Lower lobe of right lung (tissue), 2 donors: ENCODE measurements at regions not wholly inside any gene's neighbourhood (a gene's known extent, or its start where the extent isn't known, plus 50 kb on each side); places are given as distances from the start of the nearest gene placed in this dataset.

ENCODE experiments used
- ATAC-seq, 2 donors: fragments of 200-7000 bp; cut with Tn5 transposase; one replicate each; pipeline ENCODE4 v1.9.1; 2020 to 2022; ENCODE audit warnings: mild to moderate bottlenecking in 2 of 2, moderate library complexity in 2 of 2
- DNase-seq: peaks from one replicate; pipeline ENCODE4 v3.0.0-alpha.2; 2020
- H3K27ac ChIP-seq: fragments of 200-600 bp; one replicate; pipeline ENCODE4 v1.8.0; 2022
- H3K27me3 ChIP-seq: fragments of 200-600 bp; one replicate; pipeline ENCODE4 v1.8.0; 2022; ENCODE audit warnings: low read depth
- H3K36me3 ChIP-seq: fragments of 200-600 bp; one replicate; pipeline ENCODE4 v1.8.0; 2022; ENCODE audit warnings: mild to moderate bottlenecking
- H3K4me1 ChIP-seq: fragments of 200-600 bp; one replicate; pipeline ENCODE4 v1.8.0; 2022
- H3K4me3 ChIP-seq: fragments of 200-600 bp; one replicate; pipeline ENCODE4 v1.8.0; 2022; ENCODE audit warnings: mild to moderate bottlenecking
- H3K9me3 ChIP-seq: fragments of 200-600 bp; one replicate; pipeline ENCODE4 v1.8.0; 2022
- intact Hi-C: fragments of 100-400 bp; cut with DNase I; formaldehyde crosslinking; loops from one replicate; pipeline ENCODE4 v1.11.0; 2022
- TF ChIP-seq, protein P1 (sequence below): fragments of 200-600 bp; IDR thresholded peaks from one replicate; pipeline ENCODE4 v1.8.0; 2022; ENCODE audit warnings: antibody characterized with exemption, mild to moderate bottlenecking
- donor health status: DM: no; HTN: yes; CAD: no; lungs with severe emphysema.

DNA sequence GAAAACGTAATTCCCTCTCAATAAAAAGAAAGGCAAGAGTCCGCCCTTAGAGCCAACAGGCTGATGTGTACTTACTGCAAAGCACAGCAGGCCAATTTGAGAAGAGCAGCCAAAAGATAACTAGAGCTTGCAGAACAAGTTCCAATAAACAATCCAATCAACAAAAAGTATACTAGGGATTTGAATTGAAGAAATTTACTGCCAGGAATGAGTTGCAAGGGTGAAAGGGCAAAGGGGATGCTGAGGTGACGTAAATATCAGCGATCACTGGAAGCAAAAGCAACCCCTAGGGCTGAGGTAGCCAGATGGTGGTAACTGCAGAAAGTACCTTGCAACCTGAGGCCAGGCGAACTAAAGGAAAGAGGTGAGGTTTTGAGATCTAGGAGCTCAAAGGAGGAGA lies 152.1 kb upstream of the TENM3 start:
- ATAC-seq (no peak), DNase-seq (no peak)
- Histone ChIP-seq H3K4me1 (no peaks in the 10 kb centered on the region), H3K4me3 (no peak overlapping the region), H3K9me3 (no peaks in the 10 kb centered on the region), H3K27ac (no peak overlapping the region), H3K36me3 (no peaks in the 10 kb centered on the region), H3K27me3 (no peaks in the 10 kb centered on the region)
- TF ChIP-seq, protein P1, sequence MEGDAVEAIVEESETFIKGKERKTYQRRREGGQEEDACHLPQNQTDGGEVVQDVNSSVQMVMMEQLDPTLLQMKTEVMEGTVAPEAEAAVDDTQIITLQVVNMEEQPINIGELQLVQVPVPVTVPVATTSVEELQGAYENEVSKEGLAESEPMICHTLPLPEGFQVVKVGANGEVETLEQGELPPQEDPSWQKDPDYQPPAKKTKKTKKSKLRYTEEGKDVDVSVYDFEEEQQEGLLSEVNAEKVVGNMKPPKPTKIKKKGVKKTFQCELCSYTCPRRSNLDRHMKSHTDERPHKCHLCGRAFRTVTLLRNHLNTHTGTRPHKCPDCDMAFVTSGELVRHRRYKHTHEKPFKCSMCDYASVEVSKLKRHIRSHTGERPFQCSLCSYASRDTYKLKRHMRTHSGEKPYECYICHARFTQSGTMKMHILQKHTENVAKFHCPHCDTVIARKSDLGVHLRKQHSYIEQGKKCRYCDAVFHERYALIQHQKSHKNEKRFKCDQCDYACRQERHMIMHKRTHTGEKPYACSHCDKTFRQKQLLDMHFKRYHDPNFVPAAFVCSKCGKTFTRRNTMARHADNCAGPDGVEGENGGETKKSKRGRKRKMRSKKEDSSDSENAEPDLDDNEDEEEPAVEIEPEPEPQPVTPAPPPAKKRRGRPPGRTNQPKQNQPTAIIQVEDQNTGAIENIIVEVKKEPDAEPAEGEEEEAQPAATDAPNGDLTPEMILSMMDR = no peak
- intact Hi-C loops = no loop called here

DNA sequence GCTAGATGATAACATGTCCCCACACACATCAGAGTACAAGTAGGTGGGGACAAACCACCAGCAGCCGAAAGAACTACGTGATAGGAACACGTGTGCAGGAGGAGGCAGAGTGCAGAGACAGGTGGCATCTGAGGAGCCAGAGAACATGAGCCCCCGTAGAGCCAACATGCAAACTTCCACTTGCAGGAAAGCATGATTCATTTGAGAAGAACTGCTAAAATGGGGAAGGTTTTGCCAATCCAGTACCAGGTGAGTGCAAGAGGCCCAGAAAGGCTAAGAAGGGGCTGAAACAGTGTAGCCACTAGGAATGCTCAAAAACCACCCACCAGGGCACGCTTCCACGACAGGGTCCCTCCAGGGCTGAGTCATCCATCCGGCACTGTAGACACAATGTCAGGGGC lies 149.8 kb upstream of the TENM3 start:
- Histone ChIP-seq H3K27me3 (no peaks in the 10 kb centered on the region), H3K4me1 (no peaks in the 10 kb centered on the region), H3K27ac (no peak overlapping the region), H3K9me3 (no peaks in the 10 kb centered on the region), H3K4me3 (no peak overlapping the region), H3K36me3 (no peaks in the 10 kb centered on the region)
- TF ChIP-seq, protein P1 = no peak
- intact Hi-C loops = no loop called here
- DNase-seq = no peak
- ATAC-seq = no peak

GRCh38 chr4:182093935-182094334 lies 149.3 kb upstream of the TENM3 start:
- Histone ChIP-seq H3K4me3 (no peak overlapping the region), H3K9me3 (no peaks in the 10 kb centered on the region), H3K36me3 (no peaks in the 10 kb centered on the region), H3K27me3 (no peaks in the 10 kb centered on the region), H3K27ac (no peak overlapping the region), H3K4me1 (no peaks in the 10 kb centered on the region)
- ATAC-seq (no peak), DNase-seq (no peak)
- TF ChIP-seq, protein P1 = no peak
- intact Hi-C loops = no loop called here

DNA sequence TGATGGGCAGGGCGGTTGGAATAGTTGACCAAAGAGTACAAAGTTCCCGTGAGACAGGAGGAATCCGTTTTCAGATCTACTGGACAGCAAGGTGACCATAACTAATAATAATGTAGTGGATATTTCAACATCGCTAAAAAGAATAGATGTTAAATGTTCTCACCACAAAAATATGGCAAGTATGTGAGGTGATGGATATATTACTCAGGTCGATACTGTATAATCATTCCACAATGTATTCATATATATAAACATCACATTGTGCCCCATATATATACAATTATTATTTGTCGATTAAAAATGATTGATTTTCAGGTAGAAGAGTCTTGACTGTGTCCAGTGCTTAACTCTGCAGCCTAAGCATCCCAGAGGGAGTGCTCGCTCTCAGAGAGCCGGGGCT lies 141.6 kb upstream of the TENM3 start:
- ATAC-seq (no peak), DNase-seq (no peak)
- Histone ChIP-seq H3K9me3 (no peaks in the 10 kb centered on the region), H3K27ac (no peak overlapping the region), H3K4me3 (no peak overlapping the region), H3K27me3 (no peaks in the 10 kb centered on the region), H3K36me3 (no peaks in the 10 kb centered on the region), H3K4me1 (no peaks in the 10 kb centered on the region)
- intact Hi-C loops = no loop called here
- TF ChIP-seq, protein P1 = no peak

- ATAC-seq = no peak
- H3K27ac ChIP-seq = no peak overlapping the region
- intact Hi-C loops = no loop called here
- DNase-seq = no peak
- H3K4me3 ChIP-seq = no peak overlapping the region
- no peaks in the 10 kb centered on the region for H3K36me3 ChIP-seq
- TF ChIP-seq, protein P1 = no peak
- no peaks in the 10 kb centered on the region for H3K4me1 ChIP-seq
- H3K27me3 ChIP-seq = no peaks in the 10 kb centered on the region
- H3K9me3 ChIP-seq = no peaks in the 10 kb centered on the region
Observed at GRCh38 chr4:182102576-182102975, 140.6 kb upstream of the TENM3 start.
